Activated T-cell treated with anti-CD3 and anti-CD28 coated beads for 48 hours (primary cell): ENCODE measurements at regions not wholly inside any gene's neighbourhood (a gene's known extent, or its start where the extent isn't known, plus 50 kb on each side); places are given as distances from the start of the nearest gene placed in this dataset.

Experiments used
- DNase-seq: peaks from one replicate; pipeline ENCODE4 v3.0.0-alpha.2; 2020; ENCODE audit warnings: low read depth

DNA sequence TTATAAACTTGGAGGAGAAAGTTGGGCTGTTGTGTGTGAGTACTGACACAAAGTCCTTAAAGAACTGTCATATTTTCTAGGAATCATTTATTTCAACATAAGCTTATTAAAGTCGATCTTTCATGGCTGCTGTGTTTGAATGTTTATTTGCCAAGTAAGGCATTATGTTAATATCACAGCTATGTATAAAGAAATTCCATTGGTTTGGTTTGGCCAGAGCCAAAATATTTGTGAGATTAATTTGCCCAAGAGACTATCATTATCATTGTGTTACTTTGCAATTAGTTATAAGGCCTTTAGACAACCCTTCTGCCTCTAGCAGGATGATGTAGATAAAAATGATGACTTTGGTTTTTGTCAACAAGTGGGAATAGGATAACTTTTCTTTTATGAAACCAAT lies 240.6 kb upstream of the NT5C1B start:
- no peak for DNase-seq

DNA sequence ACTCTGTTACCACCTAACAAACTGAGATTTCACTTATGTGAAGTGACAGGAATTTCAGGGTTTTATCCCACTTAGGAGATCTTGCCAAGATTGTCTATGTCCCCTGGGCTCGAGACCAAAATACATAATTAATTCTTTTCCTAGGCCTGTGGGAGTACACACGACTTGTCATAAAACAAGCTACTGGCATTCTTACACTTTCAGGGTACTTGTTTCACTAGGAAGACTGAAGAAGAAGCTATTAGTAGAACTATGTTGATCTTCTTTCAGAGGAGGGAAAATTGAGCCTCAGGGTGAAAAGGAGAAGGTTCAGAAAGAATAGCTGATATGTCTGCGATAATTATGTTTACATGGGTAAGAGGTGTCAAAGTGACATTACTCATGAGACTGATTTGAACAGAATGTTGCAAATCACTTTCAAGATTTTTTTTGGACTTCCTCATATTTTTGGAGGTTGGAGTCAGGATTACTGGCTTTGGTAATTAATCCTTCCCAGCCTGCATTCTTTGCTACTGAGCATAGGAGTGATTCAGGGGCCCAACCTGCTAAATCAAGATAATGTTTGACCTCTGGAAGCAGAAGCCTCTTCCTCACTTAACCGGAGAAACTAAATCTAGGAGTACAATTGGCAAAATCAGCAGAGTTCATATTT lies 240.0 kb upstream of the NT5C1B start:
- no peak for DNase-seq

DNA sequence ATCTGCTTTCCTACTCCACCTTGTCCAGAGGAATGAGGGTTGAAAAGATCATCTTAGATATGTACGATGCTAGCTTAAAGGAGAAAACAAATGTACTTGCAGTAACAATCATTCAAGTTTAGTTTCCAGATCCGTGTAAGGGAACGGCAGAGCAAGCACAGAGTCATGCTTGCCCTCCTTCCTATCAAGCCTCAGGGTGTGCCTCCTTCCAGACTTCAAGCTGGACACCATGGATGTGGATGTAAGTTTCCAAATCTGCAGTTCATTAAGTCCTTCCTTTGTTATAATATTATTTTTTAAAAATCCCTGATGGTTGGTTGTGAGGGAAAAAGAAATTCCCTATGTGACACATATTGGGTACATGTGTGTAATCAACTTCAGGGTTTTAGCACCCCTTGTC lies 238.9 kb upstream of the NT5C1B start:
- no peak for DNase-seq

DNA sequence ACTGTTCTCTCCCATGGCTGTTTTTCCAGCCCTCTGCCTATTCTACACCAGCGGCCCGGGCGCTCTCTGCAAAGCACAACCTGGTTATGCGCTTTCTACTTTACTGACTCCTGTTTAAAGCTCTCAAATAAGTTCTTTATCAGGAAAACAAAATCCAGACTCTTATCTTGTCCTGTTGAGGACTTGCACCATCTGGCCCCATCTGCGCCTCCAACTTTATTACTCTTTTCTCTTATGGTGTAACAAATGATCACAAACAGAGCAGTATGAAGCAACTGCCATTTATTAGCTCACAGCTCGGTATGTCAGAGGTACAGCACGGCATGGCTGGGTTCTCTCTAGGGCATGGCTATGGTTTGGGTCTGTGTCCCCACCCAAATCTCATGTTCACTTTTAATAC lies 236.5 kb upstream of the NT5C1B start:
- DNase-seq, result no peak

DNA sequence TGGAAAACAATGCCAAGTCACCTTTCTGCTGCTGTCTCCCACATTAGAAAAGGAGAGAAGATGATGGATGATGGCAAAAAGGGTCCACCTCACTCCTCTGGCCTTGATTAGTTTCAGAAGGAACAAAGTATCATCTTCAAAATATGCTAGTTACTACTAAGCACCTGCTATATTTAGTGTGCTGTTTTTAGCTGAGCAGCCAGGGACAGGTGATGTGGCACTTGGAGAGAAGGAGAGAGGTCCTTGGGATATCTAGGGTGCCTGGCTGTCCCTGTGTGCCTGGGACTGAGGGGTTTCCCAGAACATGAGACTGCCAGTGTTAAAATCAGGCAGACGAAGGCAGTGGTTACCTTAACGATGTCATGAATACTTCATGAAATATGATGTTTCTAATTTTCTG lies 235.5 kb upstream of the NT5C1B start:
- no peak for DNase-seq

DNA sequence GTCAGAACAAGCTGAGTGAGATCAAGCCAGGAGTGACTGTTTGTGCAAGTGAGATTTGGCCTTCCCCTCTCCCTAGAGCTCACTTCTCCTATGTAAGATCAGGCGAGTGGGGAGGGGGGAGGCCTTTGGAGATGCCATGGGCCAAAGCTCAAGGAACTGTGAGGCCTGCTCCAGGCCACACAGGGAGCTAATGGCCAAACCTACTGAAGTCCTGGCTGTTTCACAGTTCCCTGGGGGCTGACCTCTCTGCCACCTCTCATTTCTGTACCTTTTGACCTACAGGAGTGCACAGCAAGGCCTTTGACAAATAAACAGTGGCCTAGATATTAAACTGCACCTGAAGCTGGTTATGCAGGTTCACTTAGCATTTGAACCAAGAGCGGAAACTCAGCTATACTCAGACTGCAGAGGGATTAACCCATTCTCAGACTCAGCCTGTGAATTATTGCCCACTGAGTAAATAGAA lies 235.0 kb upstream of the NT5C1B start:
- DNase-seq, result no peak

DNA sequence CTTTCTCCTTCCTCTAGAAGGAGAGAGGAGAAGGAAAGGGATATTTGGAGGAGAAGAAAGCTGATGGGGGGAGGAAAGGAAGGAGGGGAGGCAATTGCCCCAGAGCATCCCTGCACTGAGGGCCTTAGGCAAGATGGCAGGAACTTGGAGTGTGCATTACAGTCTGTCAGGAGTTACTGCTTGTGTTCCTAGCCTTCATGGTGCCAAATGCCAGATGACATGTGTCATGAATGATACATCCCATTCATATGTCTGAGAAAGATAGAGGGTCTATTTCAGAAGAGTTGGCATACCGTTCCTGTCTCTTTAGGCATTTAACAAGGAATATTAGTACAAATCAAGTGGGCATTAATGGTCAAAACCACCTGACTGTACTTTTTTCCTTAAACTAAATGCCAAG lies 232.1 kb upstream of the NT5C1B start:
- no peak for DNase-seq

DNA sequence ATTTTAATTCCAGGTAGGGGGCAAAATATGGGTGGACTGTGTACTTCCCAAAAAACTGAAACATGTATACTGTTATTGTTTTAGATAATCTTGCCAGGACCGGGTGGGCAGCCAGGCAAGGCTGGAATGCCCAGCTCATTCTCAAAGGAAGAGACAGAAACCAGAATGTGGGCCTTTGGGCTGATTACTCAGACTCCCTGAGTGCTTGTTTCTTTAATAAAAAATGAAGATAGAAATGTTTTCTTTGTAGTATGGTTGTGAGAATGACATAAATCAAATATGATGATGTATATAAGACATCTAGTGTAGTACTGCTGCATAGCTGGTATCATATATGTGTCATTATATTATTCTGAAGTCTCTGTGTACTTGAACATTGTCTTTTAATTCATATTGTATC lies 231.6 kb upstream of the NT5C1B start:
- DNase-seq, result no peak

DNA sequence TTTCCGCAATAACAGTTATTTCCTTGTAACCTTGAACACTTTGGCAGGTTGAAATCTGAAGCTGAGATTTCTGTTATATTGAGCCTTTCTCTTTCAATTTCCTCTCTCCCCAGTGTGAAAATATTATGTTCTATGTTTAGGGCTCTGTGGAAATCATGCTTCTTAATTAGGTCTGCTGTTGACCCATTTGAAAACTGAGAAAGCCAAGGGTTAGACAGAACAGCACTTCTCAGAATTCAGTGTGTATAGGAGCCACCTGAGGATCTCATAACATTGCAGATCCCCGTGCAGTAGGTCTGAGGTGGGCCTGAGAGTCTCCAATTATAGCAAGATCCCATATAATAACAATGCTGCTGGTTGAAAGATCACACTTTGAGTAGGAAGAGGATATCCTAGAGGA lies 230.2 kb upstream of the NT5C1B start:
- no peak for DNase-seq

DNA sequence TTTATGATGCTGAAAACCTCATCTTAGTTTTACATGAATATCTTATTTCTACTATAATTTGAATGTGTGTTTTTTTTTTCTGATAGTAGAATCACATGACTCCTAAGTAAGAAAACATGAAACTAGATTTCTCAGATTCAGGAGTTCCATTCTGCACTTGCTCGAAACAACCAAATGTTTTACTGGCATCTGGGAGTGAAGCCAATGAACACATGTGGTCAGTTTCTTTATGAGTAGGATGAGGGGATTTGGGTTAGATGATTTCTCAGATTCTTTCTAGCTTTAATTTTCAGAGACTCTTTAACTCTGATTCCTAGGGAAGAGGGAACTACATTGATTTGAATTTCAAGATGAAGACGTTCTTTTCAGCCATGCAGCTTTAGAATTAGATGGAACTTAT lies 225.0 kb upstream of the NT5C1B start:
- no peak for DNase-seq

DNA sequence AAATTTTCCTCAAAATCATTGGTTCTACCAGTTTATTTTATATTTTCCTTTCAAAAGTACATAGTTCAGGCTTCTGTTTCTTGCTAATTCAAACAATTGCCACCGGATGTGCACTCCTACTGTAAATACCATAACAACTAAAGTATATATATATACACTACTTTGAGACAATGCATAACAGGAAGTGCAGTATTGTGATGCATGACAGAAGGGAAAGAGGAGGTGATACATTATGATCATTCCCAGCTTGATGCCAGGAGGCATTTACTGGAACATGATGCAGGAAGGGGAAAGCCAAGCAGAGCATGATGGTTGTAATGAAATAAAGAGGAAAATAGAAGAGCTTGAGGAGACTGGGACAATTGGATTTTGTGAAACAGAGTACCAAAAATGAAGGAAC lies 215.2 kb upstream of the NT5C1B start:
- DNase-seq, result no peak

DNA sequence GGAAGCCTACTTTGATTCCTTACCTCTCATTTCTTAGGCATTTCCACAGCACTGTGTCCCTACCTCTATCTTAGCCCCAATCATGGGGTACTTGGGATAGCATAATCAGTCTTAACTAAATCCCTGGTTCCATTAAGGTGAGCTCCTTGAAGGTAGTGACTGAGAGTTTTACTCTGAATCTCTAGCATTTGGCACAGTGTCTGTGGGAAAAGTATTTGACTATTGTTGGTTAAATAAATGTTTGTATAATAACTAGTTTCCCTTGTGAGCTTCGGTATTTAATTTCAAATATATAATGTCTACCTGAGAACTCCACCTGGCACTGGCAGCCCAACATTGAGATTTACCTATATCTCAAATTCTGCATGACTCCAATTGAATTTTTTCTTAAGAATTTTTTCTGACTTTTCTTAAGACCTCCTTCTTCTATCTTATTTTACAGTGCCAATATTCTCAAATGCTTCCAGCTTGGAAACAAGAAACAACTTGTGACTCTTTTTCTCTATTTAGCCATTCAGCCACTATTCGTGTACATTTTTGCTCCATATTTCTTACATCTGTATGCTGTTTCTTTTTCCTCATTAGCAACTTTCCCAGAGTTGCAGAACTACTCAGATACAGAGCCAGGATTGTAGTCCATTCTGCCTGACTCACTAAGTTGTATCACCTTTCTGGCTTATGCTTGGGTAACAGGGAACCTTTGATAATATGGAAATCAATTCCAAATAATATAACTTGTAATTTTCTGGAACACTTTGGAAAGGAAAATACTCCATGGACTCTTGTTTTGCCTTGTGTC lies 214.0 kb upstream of the NT5C1B start:
- DNase-seq, result no peak

DNA sequence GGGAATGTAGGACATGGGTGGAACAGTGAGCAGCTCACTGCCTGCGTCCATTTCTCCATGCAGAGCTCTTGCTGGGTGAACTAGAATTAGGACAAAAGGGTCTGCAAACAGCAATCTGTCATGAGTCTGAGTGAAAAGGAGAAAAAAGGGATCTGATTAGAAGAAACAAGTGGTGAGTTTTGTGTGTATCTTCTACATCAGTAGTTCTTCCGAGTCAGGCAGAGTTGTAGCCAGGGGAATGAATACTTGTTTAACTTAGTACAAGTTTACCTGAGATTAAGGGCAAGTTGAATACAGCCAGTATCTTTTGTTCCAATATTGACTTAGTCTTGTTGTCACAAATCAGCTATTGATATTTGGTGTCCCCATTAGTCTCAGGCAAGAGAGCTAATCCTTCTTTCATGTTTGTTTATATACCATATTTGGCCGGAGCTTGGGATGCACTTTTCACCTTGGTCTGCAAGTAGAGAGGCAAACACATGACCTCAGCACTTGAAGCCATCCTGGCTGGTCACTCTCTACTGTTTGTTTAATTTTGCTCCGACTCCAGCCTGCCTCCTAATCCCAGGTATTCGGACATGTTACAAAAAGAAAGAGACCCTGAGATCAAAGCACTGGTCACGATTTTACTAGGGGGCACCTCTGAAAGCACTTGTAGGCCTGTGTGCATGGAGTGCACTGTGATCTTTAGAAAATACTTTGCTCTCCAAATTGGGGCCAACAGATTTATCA lies 211.0 kb upstream of the NT5C1B start:
- DNase-seq, result no peak

DNA sequence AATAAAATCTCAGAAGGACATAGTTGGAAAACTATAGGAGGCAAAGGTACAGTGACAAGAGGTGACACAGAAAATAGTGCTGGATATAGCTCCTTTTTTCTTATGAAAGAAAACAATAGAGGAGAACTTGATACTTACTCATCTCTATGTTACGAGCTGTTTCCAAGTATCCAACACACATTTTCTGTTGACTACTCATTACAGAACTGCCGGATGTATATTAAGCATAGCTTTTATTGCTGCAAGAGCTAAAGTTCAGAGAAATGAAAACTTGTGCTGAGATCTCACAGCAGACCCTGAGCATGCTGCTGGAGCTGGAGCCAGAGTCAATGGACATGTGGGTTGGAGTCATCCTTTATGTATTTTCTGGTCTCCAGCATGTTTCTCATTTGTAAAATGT lies 210.0 kb upstream of the NT5C1B start:
- no peak for DNase-seq

DNA sequence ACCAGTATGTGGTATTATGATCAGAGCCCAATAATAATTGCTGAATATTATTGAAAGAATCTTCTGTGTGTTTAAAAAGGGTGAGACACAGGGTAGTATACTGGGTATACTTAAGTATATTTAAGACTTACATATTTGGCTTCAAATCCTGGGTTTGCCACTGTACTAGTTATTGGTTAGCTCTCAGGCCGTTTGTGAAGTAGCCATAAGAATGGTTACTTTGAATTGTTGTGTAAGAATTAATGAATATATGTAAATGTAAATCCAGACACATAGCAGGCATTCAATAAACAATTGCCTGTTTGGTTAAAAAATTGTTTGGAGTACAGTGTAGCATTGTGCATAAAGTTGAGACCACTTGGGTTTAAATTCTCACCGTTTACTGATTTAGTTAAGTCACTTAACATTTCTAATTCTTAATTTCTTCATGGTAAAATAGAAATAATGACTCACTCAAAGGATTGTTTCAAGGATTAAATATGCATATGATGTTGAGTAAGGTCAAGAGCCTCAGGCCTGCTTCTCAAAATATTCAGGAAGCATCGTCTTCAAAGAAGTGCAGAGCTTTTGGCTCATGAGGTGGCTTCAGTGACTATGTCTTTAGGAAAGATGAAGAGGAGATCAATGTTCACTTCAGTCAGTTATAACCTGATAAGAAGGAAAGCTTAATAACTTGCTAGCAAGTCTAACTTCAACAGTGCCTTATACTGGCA lies 207.9 kb upstream of the NT5C1B start:
- DNase-seq, result no peak

DNA sequence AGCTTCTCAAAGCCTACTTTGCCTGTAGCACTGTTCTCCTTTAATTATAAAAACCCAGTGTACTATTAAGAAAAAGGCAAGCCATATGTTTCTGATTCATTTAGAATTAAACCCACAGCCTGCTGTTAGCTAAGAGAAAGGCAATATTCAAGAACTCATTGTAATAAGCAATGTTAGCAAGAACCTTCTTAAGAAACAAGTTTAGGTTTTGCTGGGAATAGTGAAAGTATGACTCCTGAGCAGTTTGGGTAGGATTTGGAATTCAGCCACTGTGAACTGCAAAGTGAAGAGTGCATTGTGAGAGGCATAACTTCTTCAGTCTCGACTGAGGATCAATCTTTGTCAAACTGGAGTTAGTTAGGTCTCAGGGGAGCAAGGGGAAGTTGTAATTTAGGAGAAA lies 206.5 kb upstream of the NT5C1B start:
- no peak for DNase-seq

DNA sequence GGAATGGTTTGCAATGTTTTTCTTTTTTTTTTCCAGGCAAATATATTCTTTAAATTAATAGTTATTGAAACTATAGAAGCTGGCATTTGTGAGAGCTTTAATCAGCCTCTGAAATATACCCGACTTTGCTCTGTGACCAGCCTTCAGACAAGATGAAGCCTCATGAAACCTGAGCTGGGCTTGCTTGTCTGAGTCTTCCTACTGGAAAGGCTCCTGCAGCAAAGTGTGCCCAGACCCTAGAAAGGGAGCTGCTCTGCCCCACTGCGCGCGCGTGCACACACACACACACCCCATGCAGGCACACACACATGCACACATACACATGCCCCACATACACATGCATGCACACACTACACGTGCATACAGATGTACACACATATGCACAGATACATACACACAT lies 203.3 kb upstream of the NT5C1B start:
- no peak for DNase-seq

DNA sequence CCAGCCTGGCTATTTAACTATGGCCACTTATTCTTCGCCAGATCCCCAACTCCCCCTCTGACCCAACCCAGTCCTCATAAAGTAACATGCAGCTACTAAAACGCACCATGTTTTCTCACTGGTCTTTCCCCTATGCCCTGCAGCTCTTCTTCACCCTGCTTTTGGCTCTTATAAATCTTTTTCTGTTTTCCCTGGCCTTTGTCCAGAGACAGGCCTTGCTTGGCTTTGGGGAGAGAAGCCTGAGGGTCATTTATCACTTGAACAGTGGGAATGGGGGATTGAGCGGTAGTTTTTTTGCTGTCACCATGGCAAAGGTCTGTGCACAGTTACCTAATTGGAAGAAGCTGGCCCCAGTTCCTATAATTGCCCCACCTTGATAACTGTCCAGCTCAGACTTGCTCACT lies 202.9 kb upstream of the NT5C1B start:
- no peak for DNase-seq

DNA sequence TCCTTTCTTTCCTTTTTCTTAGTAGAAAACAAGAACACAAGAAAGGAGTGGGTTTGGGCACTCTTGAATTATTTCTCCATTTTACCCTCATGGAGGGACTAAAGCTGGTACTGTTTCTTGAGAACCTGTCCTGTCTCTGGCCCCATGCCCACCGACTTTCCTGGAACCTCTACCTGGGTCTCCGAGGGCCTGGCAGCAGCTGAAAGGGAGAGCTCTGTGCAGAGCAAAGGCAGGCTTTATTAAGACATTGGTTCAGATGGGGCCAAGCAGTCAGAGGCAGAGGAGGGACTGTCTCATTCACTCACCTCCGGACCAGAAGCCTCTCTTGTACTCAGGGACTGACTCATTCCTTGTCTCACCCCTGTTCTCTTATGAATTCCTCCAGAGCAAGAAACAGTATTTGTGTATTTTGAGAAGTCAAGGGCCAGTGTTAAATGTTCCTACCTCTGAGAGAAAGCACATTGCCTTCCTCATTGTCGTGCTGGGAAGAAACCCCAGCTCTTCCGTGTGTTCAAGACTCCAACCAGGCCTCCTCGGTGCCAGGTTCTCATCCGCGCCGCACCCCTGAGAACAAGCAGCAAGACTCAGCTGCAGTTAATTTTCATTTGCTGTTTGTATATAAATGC lies 201.9 kb upstream of the NT5C1B start:
- DNase-seq, result no peak

DNA sequence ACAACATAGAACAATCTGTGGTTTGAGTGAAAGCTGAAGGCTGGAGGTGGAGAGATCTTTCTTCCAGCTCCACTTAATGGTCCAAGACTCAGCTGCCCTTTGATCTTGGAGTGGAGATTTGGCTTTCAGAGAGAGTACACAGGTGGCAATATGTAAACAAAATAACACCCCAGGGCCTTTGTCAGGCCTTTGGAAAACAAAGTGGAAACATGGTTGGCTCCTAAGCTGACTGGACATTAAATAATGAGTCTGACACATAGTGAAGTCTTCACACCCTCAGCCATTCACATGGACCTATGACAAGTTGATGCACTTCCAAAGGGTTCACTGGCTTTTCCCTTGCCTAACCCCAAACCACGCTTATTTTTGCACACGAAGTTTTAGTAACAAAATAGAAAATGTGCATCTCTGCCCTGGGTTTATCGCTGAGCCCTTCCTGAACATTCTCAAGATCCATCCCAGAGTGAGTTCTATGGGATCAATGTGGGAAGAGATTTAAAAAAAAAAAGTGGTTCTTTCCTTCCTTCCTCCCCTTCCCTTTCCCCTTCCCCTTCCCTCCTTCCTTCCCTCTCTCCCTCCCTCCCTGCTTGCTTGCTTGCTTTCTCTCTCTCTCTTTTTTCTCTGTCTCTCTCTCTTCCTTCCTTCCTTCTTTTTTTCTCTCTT lies 201.3 kb upstream of the NT5C1B start:
- no peak for DNase-seq

DNA sequence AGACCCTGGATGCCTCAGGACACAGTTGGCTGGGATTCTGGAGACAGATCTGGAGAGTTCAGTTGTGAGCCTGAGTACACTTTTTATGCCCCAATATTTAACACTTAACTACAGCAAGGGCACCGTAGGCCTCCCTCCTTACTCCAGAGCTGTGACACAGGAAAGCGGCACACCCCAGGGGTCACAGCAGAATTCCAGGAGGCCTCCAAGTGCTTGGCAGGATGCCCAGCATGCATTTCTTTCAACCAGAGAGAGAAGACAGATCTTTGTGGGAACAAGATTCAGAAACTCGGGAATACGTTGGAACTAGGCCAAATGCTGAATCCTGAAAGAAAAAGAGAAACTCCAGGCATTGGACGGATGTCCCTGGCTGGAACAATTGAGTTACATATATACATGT lies 199.2 kb upstream of the NT5C1B start:
- DNase-seq, result no peak

DNA sequence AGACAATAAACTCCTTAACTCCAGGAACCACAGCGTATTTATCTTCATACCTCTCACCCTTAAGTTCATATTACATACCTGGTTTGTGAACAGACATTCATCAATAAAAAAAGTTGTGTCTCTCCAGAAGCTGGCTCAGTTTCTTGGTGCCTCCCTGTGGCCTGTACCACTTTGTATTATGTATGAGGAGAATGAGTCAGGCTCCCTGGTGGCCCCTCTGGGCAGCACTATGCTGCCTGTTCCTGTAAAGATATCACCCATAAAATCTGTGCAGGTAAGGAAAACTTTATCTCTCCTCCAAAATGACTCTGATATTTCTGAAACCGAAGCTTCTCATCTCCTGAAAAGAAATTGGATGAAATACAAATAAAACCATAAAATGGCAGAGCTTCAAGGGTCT lies 198.4 kb upstream of the NT5C1B start:
- no peak for DNase-seq
